Mesenchymal stem cell (in vitro differentiated cells and primary cell): ENCODE measurements at regions not wholly inside any gene's neighbourhood (a gene's known extent, or its start where the extent isn't known, plus 50 kb on each side); places are given as distances from the start of the nearest gene placed in this dataset.
A peak's percentile ranks its signal among the peaks of the same experiment; 100 is the strongest.

ENCODE experiments used
- DNase-seq: peaks from one replicate; pipeline ENCODE4 v3.0.0-alpha.2; 2013
- H2AFZ ChIP-seq: one replicate; pipeline ENCODE4 v1.6.1; 2013; ENCODE audit warnings: low read depth, mild to moderate bottlenecking, control low read depth, inconsistent platforms, low read length, moderate library complexity
- H2AK5ac ChIP-seq: 2 replicates; pipeline ENCODE4 v1.6.1; 2013; ENCODE audit warnings: low read length, moderate library complexity, mild to moderate bottlenecking, inconsistent platforms; ENCODE audit not compliant: severe bottlenecking
- H2BK120ac ChIP-seq: one replicate; pipeline ENCODE4 v1.6.1; 2013; ENCODE audit warnings: low read depth, mild to moderate bottlenecking, inconsistent platforms, low read length, moderate library complexity
- H2BK12ac ChIP-seq, 2 experiments: one replicate each; pipeline ENCODE4 v1.6.1; 2013; ENCODE audit warnings: inconsistent platforms in 2 of 2, low read length in 2 of 2, mild to moderate bottlenecking in 2 of 2, moderate library complexity in 2 of 2, control low read depth in 1 of 2
- H2BK15ac ChIP-seq: one replicate; pipeline ENCODE4 v1.6.1; 2013; ENCODE audit warnings: mild to moderate bottlenecking, low read depth, inconsistent platforms; ENCODE audit not compliant: poor library complexity, severe bottlenecking
- H2BK5ac ChIP-seq: 2 replicates; pipeline ENCODE4 v1.6.1; 2013; ENCODE audit warnings: low read depth, mild to moderate bottlenecking, low read length, control low read depth, inconsistent platforms; ENCODE audit not compliant: poor library complexity, severe bottlenecking
- H3K14ac ChIP-seq, 2 experiments: one replicate each; pipeline ENCODE4 v1.6.1; 2013; ENCODE audit warnings: inconsistent platforms in 2 of 2, low read length in 2 of 2, control low read depth in 1 of 2, mild to moderate bottlenecking in 1 of 2, moderate library complexity in 1 of 2
- H3K18ac ChIP-seq, 2 experiments: one replicate each; pipeline ENCODE4 v1.6.1; 2013; ENCODE audit warnings: inconsistent platforms in 2 of 2, low read length in 2 of 2, control low read depth in 1 of 2, low read depth in 1 of 2, mild to moderate bottlenecking in 1 of 2
- H3K23ac ChIP-seq, 2 experiments: one replicate each; pipeline ENCODE4 v1.6.1; 2013; ENCODE audit warnings: inconsistent platforms in 2 of 2, low read length in 2 of 2, mild to moderate bottlenecking in 2 of 2, moderate library complexity in 2 of 2, control low read depth in 1 of 2
- H3K27ac ChIP-seq: 2 replicates; pipeline ENCODE4 v1.5.1; 2013; ENCODE audit warnings: mild to moderate bottlenecking, moderate library complexity, low read length, control low read depth, inconsistent platforms; ENCODE audit not compliant: poor library complexity, severe bottlenecking
- H3K27me3 ChIP-seq, 2 experiments: 2 replicates each; pipeline versions ENCODE4 v1.6.1 to v1.7.0; 2013; ENCODE audit warnings: low read length in 2 of 2, mild to moderate bottlenecking in 2 of 2, moderate library complexity in 2 of 2, control low read depth in 1 of 2, inconsistent platforms in 1 of 2; ENCODE audit not compliant: control insufficient read depth in 1 of 2, insufficient read depth in 1 of 2
- H3K36me3 ChIP-seq, 2 experiments: 2 replicates each; pipeline versions ENCODE4 v1.6.1 to v1.7.0; 2013; ENCODE audit warnings: low read length in 2 of 2, control low read depth in 1 of 2, inconsistent platforms in 1 of 2, low read depth in 1 of 2, mild to moderate bottlenecking in 1 of 2; ENCODE audit not compliant: insufficient read depth in 2 of 2, control insufficient read depth in 1 of 2
- H3K4ac ChIP-seq, 2 experiments: one replicate each; pipeline ENCODE4 v1.6.1; 2013; ENCODE audit warnings: inconsistent platforms in 2 of 2, low read length in 2 of 2, mild to moderate bottlenecking in 2 of 2, moderate library complexity in 2 of 2, control low read depth in 1 of 2, low read depth in 1 of 2
- H3K4me1 ChIP-seq: 2 replicates; pipeline ENCODE4 v1.6.1; 2013; ENCODE audit warnings: low read depth, low read length, control low read depth; ENCODE audit not compliant: control insufficient read depth, insufficient read depth
- H3K4me2 ChIP-seq: 2 replicates; pipeline ENCODE4 v1.6.1; 2013; ENCODE audit warnings: low read length, mild to moderate bottlenecking, inconsistent platforms; ENCODE audit not compliant: poor library complexity, severe bottlenecking
- H3K4me3 ChIP-seq, 2 experiments: 2 replicates each; pipeline versions ENCODE4 v1.5.1 to v1.7.0; 2013; ENCODE audit warnings: low read length in 2 of 2, mild to moderate bottlenecking in 2 of 2, control low read depth in 1 of 2, low read depth in 1 of 2; ENCODE audit not compliant: insufficient read depth in 1 of 2
- H3K79me1 ChIP-seq: replicated peaks from 2 replicates; pipeline ENCODE4 v1.6.1; 2013; ENCODE audit warnings: mild to moderate bottlenecking, control low read depth, low read length, inconsistent platforms; ENCODE audit not compliant: poor library complexity, severe bottlenecking
- H3K9ac ChIP-seq: 2 replicates; pipeline ENCODE4 v1.7.0; 2013; ENCODE audit warnings: mild to moderate bottlenecking, low read length, moderate library complexity
- H3K9me3 ChIP-seq: 2 replicates; pipeline ENCODE4 v1.7.0; 2013; ENCODE audit warnings: mild to moderate bottlenecking, low read length; ENCODE audit not compliant: control insufficient read depth
- H4K8ac ChIP-seq: one replicate; pipeline ENCODE4 v1.6.1; 2013; ENCODE audit warnings: inconsistent platforms, mild to moderate bottlenecking, low read length, moderate library complexity
- H4K91ac ChIP-seq: one replicate; pipeline ENCODE4 v1.6.1; 2013; ENCODE audit warnings: mild to moderate bottlenecking, low read length, inconsistent platforms
- WGBS: methylation state at CpG from one replicate; pipeline ENCODE4 v1.1.7; 2013; ENCODE audit warnings: mixed read lengths; 5-methylcytosine and 5-hydroxymethylcytosine counted together

DNA sequence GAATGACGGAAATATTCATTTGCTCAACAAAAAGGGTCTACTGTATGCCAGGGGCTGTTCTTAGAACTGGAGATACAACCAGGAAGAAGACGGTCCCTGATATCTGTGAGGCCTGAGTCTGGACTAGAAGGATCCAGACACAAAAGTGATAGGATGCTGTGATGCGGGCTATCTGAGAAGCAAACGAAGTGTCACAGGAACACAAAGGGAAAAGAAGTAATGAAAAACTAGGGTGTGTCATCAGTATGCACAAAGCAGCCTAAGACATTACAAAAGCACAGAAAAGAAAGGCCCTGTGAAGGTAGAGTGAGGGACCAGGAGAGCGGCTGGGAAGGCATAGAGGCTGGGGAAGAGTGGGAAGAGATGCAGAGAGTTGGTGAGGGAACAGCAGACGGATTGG lies 63.3 kb upstream of the C3orf80 start:
- DNase-seq, result no peak
- H2AFZ ChIP-seq, result peak overlapping the region; percentile 72
- H2BK5ac ChIP-seq, result no peak overlapping the region
- H3K14ac ChIP-seq, result no peak overlapping the region
- no peak overlapping the region for H3K4ac ChIP-seq
- H3K27me3 ChIP-seq, result peaks cover 0 to 3% of the 10 kb centered on the region in 2 experiments
- H3K27ac ChIP-seq, result no peak overlapping the region
- no peak overlapping the region for H3K9ac ChIP-seq
- H3K4me3 ChIP-seq, result no peak overlapping the region
- H3K36me3 ChIP-seq, result no peaks in the 10 kb centered on the region
- H4K91ac ChIP-seq, result no peak overlapping the region
- peaks cover 7% of the 10 kb centered on the region for H3K4me1 ChIP-seq
- H2BK15ac ChIP-seq, result no peak overlapping the region
- H3K23ac ChIP-seq, result no peak overlapping the region
- H3K79me1 ChIP-seq, result no peaks in the 10 kb centered on the region
- 98% methylated on average over 6 of the region's 6 CpGs for WGBS
- H4K8ac ChIP-seq, result no peak overlapping the region
- H3K18ac ChIP-seq, result no peak overlapping the region
- H2BK120ac ChIP-seq, result no peak overlapping the region
- no peak overlapping the region for H2BK12ac ChIP-seq
- H3K4me2 ChIP-seq, result no peak overlapping the region
- H3K9me3 ChIP-seq, result no peaks in the 10 kb centered on the region
- no peak overlapping the region for H2AK5ac ChIP-seq

DNA sequence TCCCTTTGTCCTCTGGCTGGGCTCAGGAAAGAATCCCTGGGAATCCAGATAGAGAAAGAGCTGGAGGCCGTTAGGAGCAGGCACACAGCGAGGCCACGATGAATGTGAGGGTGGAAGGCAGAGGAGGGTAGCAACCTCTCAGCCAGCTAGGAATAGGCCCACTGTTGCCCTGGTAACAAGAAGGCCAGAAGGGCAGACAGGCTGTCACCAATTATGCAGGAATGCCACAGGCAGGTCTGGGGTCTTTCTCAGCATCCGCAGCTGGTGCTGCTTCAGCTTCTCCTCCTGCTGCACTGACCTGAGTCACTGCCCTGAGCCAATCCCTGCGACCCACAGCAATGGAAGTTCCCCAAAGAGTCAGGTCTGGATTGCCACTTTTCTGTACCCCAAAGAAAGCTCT lies 62.8 kb upstream of the C3orf80 start:
- Histone ChIP-seq H2BK15ac (no peak overlapping the region), H3K9me3 (no peaks in the 10 kb centered on the region), H3K18ac (no peak overlapping the region), H4K8ac (peak overlapping the region; percentile 76), H3K27ac (no peak overlapping the region), H3K14ac (no peak overlapping the region), H3K4me3 (no peak overlapping the region), H3K23ac (no peak overlapping the region), H3K36me3 (no peaks in the 10 kb centered on the region), H2BK12ac (peak overlapping the region in 1 of 2 experiments; percentile 70), H2AK5ac (no peak overlapping the region), H3K4me1 (peaks cover 7% of the 10 kb centered on the region), H3K9ac (no peak overlapping the region), H4K91ac (no peak overlapping the region), H2BK120ac (no peak overlapping the region), H3K27me3 (peaks cover 0 to 3% of the 10 kb centered on the region in 2 experiments), H3K4me2 (no peak overlapping the region), H3K4ac (no peak overlapping the region), H2BK5ac (no peak overlapping the region), H3K79me1 (no peaks in the 10 kb centered on the region), H2AFZ (peak overlapping the region; percentile 72)
- WGBS, result 26% methylated on average over 5 of the region's 5 CpGs
- DNase-seq, result no peak

DNA sequence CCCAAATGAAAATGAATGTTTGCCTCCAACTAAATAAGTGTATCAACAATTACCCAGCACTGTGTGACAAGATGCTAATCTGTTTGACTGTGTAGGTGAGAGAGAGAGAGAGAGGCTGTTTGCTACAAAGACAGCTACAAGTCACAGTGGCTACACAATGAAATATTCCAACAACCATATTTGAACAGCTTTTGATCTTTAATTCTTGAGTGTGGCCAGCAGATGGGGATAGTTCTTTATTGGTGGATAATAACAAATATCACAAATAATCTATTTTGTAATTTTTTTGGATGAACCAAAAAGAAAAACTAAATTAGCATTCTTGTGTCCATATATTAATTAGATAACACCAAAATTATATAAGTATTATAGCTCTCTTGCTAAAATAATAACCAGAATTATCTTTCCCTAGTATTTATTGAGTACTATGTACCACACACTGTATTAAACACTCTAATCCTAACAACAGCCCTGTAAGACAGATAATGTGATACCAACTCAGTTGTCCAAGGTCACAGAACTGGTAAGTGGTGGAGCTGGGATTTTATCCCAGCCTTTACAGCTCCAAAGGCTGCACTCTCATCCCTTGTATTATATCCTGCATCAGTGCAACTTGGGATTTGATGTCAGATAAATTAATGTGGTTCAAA lies 61.9 kb upstream of the C3orf80 start:
- H3K18ac ChIP-seq, result no peak overlapping the region
- H3K14ac ChIP-seq, result no peak overlapping the region
- peak overlapping the region; percentile 17 for H3K9ac ChIP-seq
- H3K23ac ChIP-seq, result no peak overlapping the region
- no peak overlapping the region for H3K4me2 ChIP-seq
- no peak overlapping the region for H4K8ac ChIP-seq
- H3K4me1 ChIP-seq, result peaks cover 7% of the 10 kb centered on the region
- H2BK15ac ChIP-seq, result no peak overlapping the region
- H3K36me3 ChIP-seq, result no peaks in the 10 kb centered on the region
- peaks cover 0 to 3% of the 10 kb centered on the region in 2 experiments for H3K27me3 ChIP-seq
- H3K4me3 ChIP-seq, result no peak overlapping the region
- peak; percentile 51 for DNase-seq
- H4K91ac ChIP-seq, result no peak overlapping the region
- no peak overlapping the region for H2BK120ac ChIP-seq
- H3K4ac ChIP-seq, result no peak overlapping the region
- no peaks in the 10 kb centered on the region for H3K79me1 ChIP-seq
- H3K9me3 ChIP-seq, result no peaks in the 10 kb centered on the region
- no peak overlapping the region for H3K27ac ChIP-seq
- H2BK5ac ChIP-seq, result no peak overlapping the region
- no peak overlapping the region for H2BK12ac ChIP-seq
- H2AFZ ChIP-seq, result no peak overlapping the region
- no peak overlapping the region for H2AK5ac ChIP-seq

DNA sequence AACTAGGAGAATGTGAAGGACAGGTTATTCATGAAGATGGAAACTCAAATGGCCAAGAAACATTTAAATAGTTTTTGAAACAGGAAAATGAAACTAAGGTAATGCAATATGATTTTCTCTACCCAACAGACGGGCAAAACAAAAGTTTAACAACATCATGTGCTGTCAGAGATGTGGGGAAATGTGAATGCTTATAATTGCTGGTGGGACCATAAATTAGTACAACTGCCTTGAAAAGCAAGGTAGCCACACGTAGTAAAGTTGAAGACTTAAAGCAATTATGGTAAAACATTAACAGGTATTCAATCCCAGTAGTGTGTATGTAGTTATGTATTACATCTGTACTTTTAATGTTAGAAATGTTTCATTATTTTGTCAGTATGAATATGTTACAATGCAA lies 57.0 kb upstream of the C3orf80 start:
- no peak overlapping the region for H3K9ac ChIP-seq
- H3K36me3 ChIP-seq, result no peaks in the 10 kb centered on the region
- H2AFZ ChIP-seq, result no peak overlapping the region
- no peak overlapping the region for H3K23ac ChIP-seq
- H2BK5ac ChIP-seq, result no peak overlapping the region
- whole genome bisulfite sequencing, result 100% methylated on average over 1 of the region's 2 CpGs
- no peak overlapping the region for H2AK5ac ChIP-seq
- no peaks in the 10 kb centered on the region for H3K9me3 ChIP-seq
- H4K91ac ChIP-seq, result no peak overlapping the region
- H2BK12ac ChIP-seq, result no peak overlapping the region
- H2BK15ac ChIP-seq, result no peak overlapping the region
- no peak overlapping the region for H4K8ac ChIP-seq
- H3K27ac ChIP-seq, result no peak overlapping the region
- peaks cover 9% of the 10 kb centered on the region for H3K4me1 ChIP-seq
- no peaks in the 10 kb centered on the region for H3K79me1 ChIP-seq
- H3K4ac ChIP-seq, result no peak overlapping the region
- H2BK120ac ChIP-seq, result no peak overlapping the region
- H3K4me3 ChIP-seq, result no peak overlapping the region
- H3K4me2 ChIP-seq, result no peak overlapping the region
- no peak for DNase-seq
- H3K27me3 ChIP-seq, result no peaks in the 10 kb centered on the region
- no peak overlapping the region for H3K14ac ChIP-seq
- H3K18ac ChIP-seq, result no peak overlapping the region
